T-cell (primary cell): ENCODE measurements at regions not wholly inside any gene's neighbourhood (a gene's known extent, or its start where the extent isn't known, plus 50 kb on each side); places are given as distances from the start of the nearest gene placed in this dataset.

ENCODE experiments used
- ATAC-seq, 4 experiments: fragments of 200-7000 bp in 3 of 4; fragments of 150-1000 bp in 1 of 4; cut with Tn5 transposase; replicated peaks in 1 of 4; 1 replicate in 3 of 4; 2 replicates in 1 of 4; pipeline ENCODE4 v1.10.0; 2021; ENCODE audit warnings: moderate library complexity in 3 of 4, mild to moderate bottlenecking in 2 of 4, moderate number of reproducible peaks in 1 of 4
- CTCF ChIA-PET, 2 donors: fragments of 300-600 bp; sonication (Branson Sonifier 250); formaldehyde crosslinking; loops; one replicate each; lab custom pipeline; 2022; ENCODE audit warnings: antibody characterized with exemption in 2 of 2; lab: Charles Lee
- POLR2A ChIA-PET, 2 donors: fragments of 300-600 bp; sonication (Branson Sonifier 250); formaldehyde crosslinking; loops; one replicate each; lab custom pipeline; 2022; ENCODE audit warnings: antibody characterized with exemption in 2 of 2; lab: Charles Lee
- DNase-seq, 35 experiments: peaks; one replicate each; pipeline versions ENCODE4 v3.0.0 to v3.0.0-alpha.2; 2013 to 2023
- H3K27ac ChIP-seq: one replicate; pipeline ENCODE4 v1.5.1; 2013; ENCODE audit warnings: low read length
- H3K27me3 ChIP-seq, 2 experiments: replicated peaks in 1 of 2; 1 replicate in 1 of 2; 2 replicates in 1 of 2; pipeline versions ENCODE4 v1.6.1 to v1.7.0; 2013; ENCODE audit warnings: low read length in 1 of 2, mixed read lengths in 1 of 2; ENCODE audit not compliant: control insufficient read depth in 2 of 2, insufficient read depth in 2 of 2; ENCODE audit errors: extremely low read depth in 1 of 2
- H3K36me3 ChIP-seq, 2 donors: 1 replicate in 1 of 2; 2 replicates in 1 of 2; pipeline versions ENCODE4 v1.6.1 to v1.7.0; 2013; ENCODE audit warnings: low read length in 1 of 2; ENCODE audit not compliant: control insufficient read depth in 2 of 2, insufficient read depth in 1 of 2; ENCODE audit errors: extremely low read depth in 1 of 2
- H3K4me1 ChIP-seq, 2 experiments: 1 replicate in 1 of 2; 2 replicates in 1 of 2; pipeline versions ENCODE4 v1.6.1 to v1.7.0; 2013; ENCODE audit warnings: low read length in 2 of 2, mixed read lengths in 1 of 2; ENCODE audit not compliant: insufficient read depth in 2 of 2, control insufficient read depth in 1 of 2; ENCODE audit errors: extremely low read depth in 1 of 2
- H3K4me3 ChIP-seq, 2 donors: 1 replicate in 1 of 2; 2 replicates in 1 of 2; pipeline versions ENCODE4 v1.5.1 to v1.7.0; 2013; ENCODE audit warnings: mild to moderate bottlenecking in 2 of 2, low read length in 1 of 2, moderate library complexity in 1 of 2; ENCODE audit not compliant: control insufficient read depth in 1 of 2; ENCODE audit errors: extremely low read depth in 1 of 2
- H3K9me3 ChIP-seq: 2 replicates; pipeline ENCODE4 v1.7.0; 2013
- H3K27ac Mint-ChIP-seq, 2 donors: one replicate each; pipeline ENCODE4 v1.8.0; 2020 to 2021; ENCODE audit warnings: mild to moderate bottlenecking in 2 of 2, mixed read lengths in 2 of 2
- H3K27me3 Mint-ChIP-seq, 2 donors: one replicate each; pipeline ENCODE4 v1.8.0; 2021 to 2022; ENCODE audit warnings: mixed read lengths in 2 of 2
- H3K36me3 Mint-ChIP-seq: one replicate; pipeline ENCODE4 v1.8.0; 2021; ENCODE audit warnings: mixed read lengths
- H3K4me1 Mint-ChIP-seq, 3 donors: one replicate each; pipeline ENCODE4 v1.8.0; 2020 to 2022; ENCODE audit warnings: mixed read lengths in 3 of 3, mild to moderate bottlenecking in 1 of 3
- H3K4me3 Mint-ChIP-seq, 3 donors: one replicate each; pipeline ENCODE4 v1.8.0; 2020 to 2022; ENCODE audit warnings: mild to moderate bottlenecking in 3 of 3, mixed read lengths in 3 of 3, moderate library complexity in 3 of 3
- H3K9me3 Mint-ChIP-seq, 3 donors: one replicate each; pipeline ENCODE4 v1.8.0; 2020 to 2022; ENCODE audit warnings: mixed read lengths in 3 of 3
- WGBS: methylation state at CpG from one replicate; pipeline ENCODE4 v1.1.5; 2013; ENCODE audit warnings: missing lambda C conversion rate; ENCODE audit not compliant: insufficient coverage; 5-methylcytosine and 5-hydroxymethylcytosine counted together

DNA sequence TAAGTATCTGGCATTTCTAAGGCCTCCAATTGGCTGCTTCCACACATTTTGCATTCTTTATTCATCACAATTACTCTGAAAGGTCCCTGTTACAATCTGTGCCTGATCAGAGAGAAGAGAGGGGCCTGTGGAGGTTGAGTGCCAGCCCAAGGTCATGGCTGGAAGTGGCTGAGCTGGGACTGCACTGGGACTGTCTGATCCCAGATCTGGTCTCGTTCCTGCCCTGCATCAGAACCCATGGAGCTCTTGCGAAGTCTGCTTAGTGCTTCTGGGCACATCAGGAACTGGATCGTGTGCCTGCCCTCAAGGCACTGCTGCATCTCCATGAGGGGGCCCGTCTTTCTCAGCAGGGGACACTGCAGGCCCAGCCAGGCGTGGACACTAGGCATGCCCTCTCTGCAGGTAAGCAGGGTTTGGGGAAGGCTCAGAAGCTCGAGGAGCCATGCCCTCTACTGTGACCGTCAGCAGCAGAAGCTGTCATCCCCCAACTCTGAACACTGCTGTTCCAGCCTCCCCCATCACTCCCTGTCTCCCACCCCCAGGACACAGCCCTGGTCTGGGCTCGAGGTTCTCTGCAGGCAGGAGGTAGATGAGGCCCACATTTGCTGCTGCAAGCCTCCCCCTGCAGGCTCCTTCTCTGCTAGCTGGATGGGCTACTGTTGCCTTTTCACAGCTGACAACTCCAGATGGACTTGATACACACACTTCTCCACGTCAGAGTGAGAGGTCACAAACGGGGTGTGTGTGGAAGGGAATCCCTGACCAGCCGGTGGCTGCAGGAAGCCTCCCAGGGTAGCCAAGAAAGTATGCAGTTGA is 96.5 kb upstream of the PRR23E start:
- Mint-ChIP-seq H3K27ac (no peak overlapping the region), H3K27me3 (peaks cover 9 to 10% of the 10 kb centered on the region in 2 donors), H3K9me3 (no peaks in the 10 kb centered on the region), H3K36me3 (no peaks in the 10 kb centered on the region), H3K4me1 (no peaks in the 10 kb centered on the region), H3K4me3 (no peak overlapping the region)
- WGBS: 58% methylated on average over 11 of the region's 11 CpGs
- Histone ChIP-seq H3K4me1 (no peaks in the 10 kb centered on the region), H3K36me3 (no peaks in the 10 kb centered on the region), H3K9me3 (no peaks in the 10 kb centered on the region), H3K27ac (no peak overlapping the region), H3K4me3 (no peak overlapping the region), H3K27me3 (peaks cover 0 to 21% of the 10 kb centered on the region in 2 experiments)
- no peak for DNase-seq
- POLR2A ChIA-PET: no interaction called here
- no peak for ATAC-seq
- CTCF ChIA-PET: no interaction called here

DNA sequence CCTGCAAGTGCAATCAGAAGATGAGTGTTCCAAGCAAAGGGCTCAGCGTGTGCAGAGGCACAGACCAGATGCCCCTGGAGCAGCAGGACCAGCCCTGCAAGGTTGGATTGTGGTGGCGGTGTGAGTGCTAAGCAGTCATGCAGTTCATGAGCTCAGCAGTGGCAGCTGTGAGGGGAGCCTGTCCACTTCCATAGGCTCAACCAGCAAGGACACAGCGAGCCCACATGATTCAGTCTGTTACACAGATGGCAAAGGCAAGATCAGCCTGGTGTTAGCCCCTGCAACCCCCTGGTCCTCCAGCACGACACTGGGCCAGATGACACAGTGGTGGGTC is 95.9 kb upstream of the PRR23E start:
- Histone ChIP-seq H3K4me3 (no peak overlapping the region), H3K27me3 (peaks cover 0 to 22% of the 10 kb centered on the region in 2 experiments), H3K9me3 (no peaks in the 10 kb centered on the region), H3K4me1 (no peaks in the 10 kb centered on the region), H3K27ac (no peak overlapping the region), H3K36me3 (no peaks in the 10 kb centered on the region)
- POLR2A ChIA-PET: no interaction called here
- no peaks in the 10 kb centered on the region for H3K9me3 Mint-ChIP-seq
- ATAC-seq: no peak
- CTCF ChIA-PET: no interaction called here
- H3K4me1 Mint-ChIP-seq: no peaks in the 10 kb centered on the region
- WGBS: 79% methylated on average over 4 of the region's 4 CpGs
- no peak overlapping the region for H3K4me3 Mint-ChIP-seq
- peaks cover 6 to 8% of the 10 kb centered on the region in 2 donors for H3K27me3 Mint-ChIP-seq
- H3K36me3 Mint-ChIP-seq: no peaks in the 10 kb centered on the region
- H3K27ac Mint-ChIP-seq: no peak overlapping the region
- no peak for DNase-seq

DNA sequence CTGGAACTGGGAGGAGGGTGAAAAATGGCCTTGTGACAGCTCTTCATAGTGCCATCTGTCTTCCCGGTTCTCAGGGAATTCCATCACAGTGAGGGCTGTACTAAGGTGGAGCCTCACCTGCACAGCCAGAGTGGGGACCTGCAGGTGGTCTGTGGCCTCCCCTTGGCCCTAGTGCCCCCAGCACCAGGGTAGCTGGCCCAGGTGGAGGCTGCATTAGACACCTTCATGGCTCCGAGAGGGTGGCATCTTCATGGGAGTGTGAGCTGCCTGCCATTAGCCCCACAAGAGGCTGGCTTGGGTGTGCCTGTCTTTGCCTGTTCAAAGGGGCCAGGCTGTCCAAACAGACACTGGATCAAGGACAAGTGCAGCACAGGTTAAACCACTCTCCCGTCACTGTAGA is 95.5 kb upstream of the PRR23E start:
- Mint-ChIP-seq H3K27ac (no peak overlapping the region), H3K36me3 (no peaks in the 10 kb centered on the region), H3K27me3 (peaks cover 6 to 8% of the 10 kb centered on the region in 2 donors), H3K9me3 (no peaks in the 10 kb centered on the region), H3K4me1 (no peaks in the 10 kb centered on the region), H3K4me3 (no peak overlapping the region)
- no peak for DNase-seq
- ATAC-seq: no peak
- POLR2A ChIA-PET: no interaction called here
- Histone ChIP-seq H3K36me3 (no peaks in the 10 kb centered on the region), H3K4me3 (no peak overlapping the region), H3K27ac (no peak overlapping the region), H3K9me3 (no peaks in the 10 kb centered on the region), H3K4me1 (no peaks in the 10 kb centered on the region), H3K27me3 (peaks cover 0 to 20% of the 10 kb centered on the region in 2 experiments)
- WGBS: 85% methylated on average over 2 of the region's 3 CpGs
- CTCF ChIA-PET: no interaction called here

DNA sequence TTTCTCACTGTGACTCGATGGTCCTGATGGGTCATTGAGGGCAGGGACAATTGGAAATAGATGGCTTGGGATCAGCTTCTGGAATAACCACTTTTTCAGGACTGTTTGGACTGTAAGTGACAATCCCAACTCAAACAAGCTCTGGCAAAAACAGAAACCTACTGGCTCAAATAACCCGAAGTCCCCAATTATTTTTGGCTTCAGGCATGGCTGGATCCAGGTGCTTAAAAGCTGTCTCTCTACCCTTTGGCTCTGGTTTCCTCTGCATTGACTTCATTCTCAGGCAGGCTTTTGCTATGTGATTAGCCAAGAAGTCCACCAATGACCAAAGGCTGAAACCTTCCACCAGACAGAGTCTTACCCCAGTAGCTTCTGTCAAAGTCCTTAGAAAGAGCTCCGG is 92.9 kb upstream of the PRR23E start:
- Histone ChIP-seq H3K4me3 (no peak overlapping the region), H3K27me3 (peaks cover 0 to 25% of the 10 kb centered on the region in 2 experiments), H3K4me1 (no peaks in the 10 kb centered on the region), H3K36me3 (no peaks in the 10 kb centered on the region), H3K9me3 (no peaks in the 10 kb centered on the region), H3K27ac (no peak overlapping the region)
- peaks cover 6 to 8% of the 10 kb centered on the region in 2 donors for H3K27me3 Mint-ChIP-seq
- DNase-seq (no peak), ATAC-seq (no peak)
- H3K9me3 Mint-ChIP-seq: no peaks in the 10 kb centered on the region
- H3K4me1 Mint-ChIP-seq: no peaks in the 10 kb centered on the region
- 71% methylated on average over 1 of the region's 3 CpGs for WGBS
- no peaks in the 10 kb centered on the region for H3K36me3 Mint-ChIP-seq
- POLR2A ChIA-PET: no interaction called here
- H3K27ac Mint-ChIP-seq: no peak overlapping the region
- CTCF ChIA-PET: interaction anchor here in 1 of 2 donors (0.6 kb wide), 1 partner anchor 248 kb away, joined by 3 read pairs; no protein-coding TSS in a partner anchor
- H3K4me3 Mint-ChIP-seq: no peak overlapping the region

DNA sequence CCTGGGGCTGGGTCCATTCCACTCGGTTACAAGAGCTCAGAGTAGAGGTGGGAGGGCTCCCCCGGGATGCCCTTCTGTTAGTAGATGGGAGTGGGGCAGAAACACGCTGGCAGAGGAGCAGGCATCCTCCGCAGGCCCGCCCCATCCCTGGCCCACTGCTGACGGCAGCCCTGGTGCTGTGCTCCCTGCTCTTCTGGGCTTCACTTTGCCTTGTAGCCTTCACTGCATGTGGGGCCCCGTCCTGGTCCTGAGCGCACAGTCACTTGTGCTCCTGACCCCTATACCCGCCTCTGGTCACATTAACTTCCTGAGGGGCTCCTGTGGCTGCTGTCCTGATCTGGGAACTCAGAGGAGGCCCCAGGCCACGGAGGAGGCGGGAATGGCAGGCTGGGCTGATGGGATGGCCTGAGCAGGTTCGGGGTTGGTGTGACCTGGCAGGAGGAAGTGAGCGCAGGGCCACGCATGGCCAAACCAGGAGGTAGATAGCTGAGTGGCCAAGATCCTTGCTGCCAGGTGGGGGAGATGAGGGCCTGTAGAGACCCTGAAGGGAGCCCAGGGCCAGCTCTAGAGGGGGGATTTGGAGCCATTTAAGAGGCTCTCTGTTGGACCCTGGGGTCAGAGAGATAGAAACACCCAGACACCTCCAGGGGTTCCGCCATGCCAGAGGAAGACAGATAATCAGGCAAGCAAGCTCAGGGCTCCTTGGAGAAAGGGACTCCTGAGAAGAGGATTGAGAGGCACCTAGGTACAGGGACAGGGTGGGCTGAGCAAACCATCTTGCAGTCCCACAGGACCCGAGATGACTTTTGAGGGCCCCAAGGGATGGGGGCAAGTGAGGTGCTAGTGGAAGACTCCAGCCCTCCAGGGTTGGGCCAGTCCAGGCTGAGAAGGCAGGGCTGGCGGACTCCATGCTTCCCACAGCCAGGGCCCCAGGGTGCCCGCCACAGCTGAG is 92.2 kb upstream of the PRR23E start:
- ATAC-seq: no peak
- Histone ChIP-seq H3K9me3 (no peaks in the 10 kb centered on the region), H3K4me1 (no peaks in the 10 kb centered on the region), H3K4me3 (no peak overlapping the region), H3K27ac (no peak overlapping the region), H3K36me3 (no peaks in the 10 kb centered on the region), H3K27me3 (peaks cover 0 to 25% of the 10 kb centered on the region in 2 experiments)
- Mint-ChIP-seq H3K4me3 (no peak overlapping the region), H3K4me1 (no peaks in the 10 kb centered on the region), H3K9me3 (no peaks in the 10 kb centered on the region), H3K27ac (no peak overlapping the region), H3K27me3 (peaks cover 6 to 8% of the 10 kb centered on the region in 2 donors), H3K36me3 (no peaks in the 10 kb centered on the region)
- ChIA-PET CTCF (no interaction called here), POLR2A (no interaction called here)
- 67% methylated on average over 11 of the region's 18 CpGs for WGBS
- no peak for DNase-seq

DNA sequence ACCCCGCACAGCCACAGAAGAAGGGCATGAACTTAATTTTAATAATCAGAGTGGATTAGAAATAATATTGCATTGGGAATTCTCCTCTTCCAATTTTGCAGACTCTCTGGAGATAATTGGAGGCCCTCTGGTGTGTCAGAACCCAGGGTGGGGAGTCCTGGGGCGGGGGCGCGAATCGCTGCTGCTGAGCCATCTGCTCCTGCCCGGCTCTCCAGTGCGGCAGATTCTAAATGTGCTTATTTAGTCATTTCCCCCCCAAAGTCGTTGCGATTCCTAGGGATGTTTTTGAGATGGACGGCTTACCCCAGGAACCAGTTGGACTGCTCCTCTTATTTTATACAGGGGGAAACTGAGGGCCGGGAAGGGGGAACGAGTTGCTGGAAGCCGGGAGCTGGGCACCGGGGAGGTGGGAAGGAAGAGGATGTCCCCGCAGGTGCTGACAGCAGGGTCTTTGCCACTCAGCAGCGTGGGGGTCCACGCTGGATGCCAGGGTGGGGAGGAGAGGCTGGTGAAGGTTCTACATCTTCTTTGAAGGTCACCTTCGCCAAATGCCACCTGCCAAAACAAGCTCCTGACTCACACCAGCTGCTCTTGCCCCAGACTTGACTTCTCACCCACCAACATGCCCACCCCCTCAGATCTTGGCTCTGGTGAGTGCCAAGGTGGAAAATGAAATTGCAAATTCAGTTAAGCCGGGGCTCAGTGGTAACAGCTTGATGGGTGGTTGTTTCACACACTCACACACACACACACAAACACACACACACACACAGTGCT is 91.3 kb upstream of the PRR23E start:
- peaks cover 0 to 21% of the 10 kb centered on the region in 2 experiments for H3K27me3 ChIP-seq
- 77% methylated on average over 4 of the region's 19 CpGs for WGBS
- CTCF ChIA-PET: interaction anchor here in 1 of 2 donors (0.6 kb wide), 1 partner anchor 124 kb away, joined by 3 read pairs; no protein-coding TSS in a partner anchor

More for the DNA sequence above, 91.3 kb upstream of the PRR23E start:
- DNase-seq: no peak
- no peaks in the 10 kb centered on the region for H3K36me3 ChIP-seq
- peaks cover 6 to 8% of the 10 kb centered on the region in 2 donors for H3K27me3 Mint-ChIP-seq
- H3K27ac Mint-ChIP-seq: no peak overlapping the region
- ATAC-seq: no peak
- H3K9me3 Mint-ChIP-seq: no peaks in the 10 kb centered on the region
- no peak overlapping the region for H3K4me3 Mint-ChIP-seq
- no peaks in the 10 kb centered on the region for H3K4me1 Mint-ChIP-seq
- no peaks in the 10 kb centered on the region for H3K36me3 Mint-ChIP-seq
- no peak overlapping the region for H3K27ac ChIP-seq
- no peak overlapping the region for H3K4me3 ChIP-seq
- no peaks in the 10 kb centered on the region for H3K9me3 ChIP-seq
- POLR2A ChIA-PET: no interaction called here
- H3K4me1 ChIP-seq: no peaks in the 10 kb centered on the region
